Amygdala (tissue), 56 donors: ENCODE measurements at regions not wholly inside any gene's neighbourhood (a gene's known extent, or its start where the extent isn't known, plus 50 kb on each side); places are given as distances from the start of the nearest gene placed in this dataset.
"Not testable (repeated sequence)": the region's sequence is repeated elsewhere in the genome, so short reads cannot be mapped to it uniquely, and the experiment has no call there.

Experiments
- DNase-seq, 56 donors: peaks; one replicate each; lab custom pipeline; 2025; lab: John Stamatoyannopoulos, UW

DNA sequence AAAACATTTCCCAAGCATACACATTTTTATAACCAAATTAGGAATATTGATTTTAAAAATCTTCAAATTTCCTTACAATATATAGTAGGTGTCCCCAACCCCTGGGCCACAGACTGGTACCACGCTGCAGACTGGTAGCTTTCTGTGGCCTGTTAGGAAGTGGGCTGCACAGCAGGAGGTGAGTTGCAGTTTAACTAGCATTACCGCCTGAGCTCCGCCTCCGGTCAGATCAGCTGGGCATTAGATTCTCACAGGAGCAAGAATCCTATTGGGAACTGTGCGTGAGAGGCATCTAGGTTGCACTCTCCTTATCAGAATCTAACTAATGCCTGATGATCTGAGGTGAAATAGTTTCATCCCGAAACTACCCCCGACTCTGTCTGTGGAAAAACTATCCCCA lies 62.1 kb downstream of the ZWINT start:
- no peak for DNase-seq

DNA sequence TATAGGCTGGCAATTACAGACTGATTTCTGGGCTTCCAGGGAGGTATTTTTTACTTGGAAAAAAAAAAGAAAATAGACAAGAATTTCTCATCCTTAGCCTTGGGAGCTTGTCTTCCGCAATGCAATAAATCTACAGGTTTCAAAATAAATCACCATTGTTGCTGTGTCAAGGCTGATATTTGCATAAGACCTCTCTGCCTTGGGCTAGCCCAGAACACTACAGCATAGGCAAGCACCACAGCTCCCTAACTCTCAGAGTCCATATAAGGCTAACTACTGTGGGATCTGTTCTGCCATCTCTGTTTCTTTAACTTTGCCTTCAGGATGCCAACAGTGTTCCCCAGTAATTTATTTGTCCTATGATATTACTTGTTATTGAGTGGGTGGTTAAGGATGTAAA lies 64.4 kb downstream of the ZWINT start:
- DNase-seq: no peak

DNA sequence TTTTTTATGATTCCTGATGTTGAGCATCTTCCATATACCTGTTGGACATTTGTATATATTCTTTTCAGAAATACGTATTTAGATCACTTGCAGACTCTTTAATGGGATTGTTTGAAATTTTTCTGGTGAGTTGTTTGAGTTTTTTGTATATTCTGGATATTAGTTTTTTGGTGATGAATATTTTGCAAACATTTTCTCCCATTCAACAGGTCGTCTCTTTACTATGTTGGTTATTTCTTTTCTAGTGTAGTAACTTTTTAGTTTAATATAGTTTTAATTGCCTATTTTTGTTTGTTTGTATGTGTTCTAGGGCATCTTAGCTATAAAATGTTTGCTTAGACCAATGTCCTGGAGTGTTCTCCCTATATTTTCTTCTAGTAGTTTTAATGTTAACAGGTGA lies 72.7 kb downstream of the ZWINT start:
- DNase-seq: no peak

DNA sequence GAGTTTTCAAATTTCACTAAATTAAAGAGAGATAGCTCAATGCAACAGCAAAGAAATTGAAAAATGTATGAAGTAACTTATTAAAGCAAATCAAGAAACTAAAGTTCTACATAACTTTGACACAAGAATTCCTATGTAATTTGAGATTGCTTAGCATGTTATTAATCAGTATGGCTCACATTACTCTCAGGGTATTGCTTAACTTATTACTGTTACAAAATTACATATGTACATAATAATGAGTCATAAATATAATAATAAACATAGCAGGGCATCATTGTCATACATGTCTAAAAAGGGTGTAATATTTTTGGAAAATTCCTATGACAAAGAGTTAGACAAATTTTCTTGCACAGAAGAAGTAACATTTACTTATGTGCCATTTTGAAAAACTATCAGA lies 75.0 kb downstream of the ZWINT start:
- DNase-seq: no peak

DNA sequence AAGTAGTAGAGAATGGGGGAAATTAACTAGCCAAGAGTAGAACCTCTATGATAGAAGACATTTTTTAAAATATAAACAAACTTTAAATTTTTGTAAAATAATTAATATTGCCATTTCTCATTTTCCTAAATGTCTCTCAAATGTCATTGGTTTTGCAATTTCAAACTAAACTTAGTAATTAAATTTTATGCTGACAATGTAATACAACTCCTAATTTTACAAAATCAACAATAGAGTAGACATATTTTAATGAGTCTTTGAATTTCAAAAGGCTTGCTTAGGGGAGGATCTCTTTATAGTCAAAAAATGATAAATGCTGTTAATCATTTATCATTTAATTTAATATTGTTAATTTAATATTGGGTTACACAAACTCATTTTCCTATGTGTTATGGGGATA lies 81.8 kb downstream of the ZWINT start:
- no peak for DNase-seq

DNA sequence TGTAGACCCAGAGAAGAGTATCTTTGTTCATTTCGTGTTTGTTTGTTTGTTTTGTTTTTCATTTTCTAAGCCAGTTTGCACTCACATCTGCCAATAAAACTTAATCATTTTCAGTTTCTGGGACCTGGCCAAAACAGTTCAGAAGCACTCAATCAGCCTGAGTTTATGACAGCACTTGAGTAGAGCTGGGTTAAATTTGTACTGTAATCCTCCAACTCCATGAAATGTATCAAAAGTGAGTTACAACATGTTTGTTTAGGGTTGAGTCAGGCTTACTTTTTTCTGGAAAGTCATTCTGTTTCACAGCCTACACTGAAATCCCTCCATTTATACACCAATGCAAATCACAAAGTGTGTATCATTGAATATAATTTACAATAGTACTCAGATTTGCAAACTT lies 91.9 kb downstream of the ZWINT start:
- no peak for DNase-seq

DNA sequence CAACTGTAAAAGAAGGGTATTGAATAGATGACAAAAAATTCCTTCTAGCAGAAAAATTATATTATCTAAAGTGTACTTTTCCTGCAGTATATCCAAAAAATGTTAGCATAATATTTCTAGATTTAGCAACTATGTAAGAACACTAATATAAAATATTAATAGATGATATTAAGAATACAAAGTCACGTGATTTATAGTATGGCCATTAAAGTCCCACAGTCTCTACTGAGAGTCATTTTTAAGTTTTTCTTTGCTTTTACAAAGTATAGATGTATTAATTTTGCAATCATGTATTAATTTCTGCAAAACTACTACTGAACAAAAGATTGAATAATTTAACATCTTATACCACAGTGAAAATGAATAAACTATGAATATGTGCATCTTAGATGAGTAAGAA lies 94.9 kb downstream of the ZWINT start:
- no peak for DNase-seq

DNA sequence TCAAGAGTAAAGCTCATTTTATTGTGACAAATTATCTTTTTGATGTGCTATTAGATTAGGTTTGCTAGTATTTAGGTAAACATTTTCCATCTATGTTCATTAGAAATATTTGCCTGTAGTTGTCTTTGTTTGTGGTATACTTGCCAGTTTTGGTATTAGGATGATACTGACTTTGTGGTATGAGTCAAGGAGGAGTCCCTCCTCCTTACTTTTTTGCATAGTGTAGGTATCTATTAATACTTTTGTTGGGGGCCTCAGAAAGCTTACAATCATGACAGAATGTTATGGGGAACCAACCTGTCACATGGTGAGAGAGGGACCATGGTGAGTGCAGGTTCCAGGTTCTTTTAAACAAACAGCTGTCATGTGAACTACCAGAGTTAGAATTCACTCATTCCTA lies 102.1 kb downstream of the ZWINT start:
- DNase-seq: no peak

DNA sequence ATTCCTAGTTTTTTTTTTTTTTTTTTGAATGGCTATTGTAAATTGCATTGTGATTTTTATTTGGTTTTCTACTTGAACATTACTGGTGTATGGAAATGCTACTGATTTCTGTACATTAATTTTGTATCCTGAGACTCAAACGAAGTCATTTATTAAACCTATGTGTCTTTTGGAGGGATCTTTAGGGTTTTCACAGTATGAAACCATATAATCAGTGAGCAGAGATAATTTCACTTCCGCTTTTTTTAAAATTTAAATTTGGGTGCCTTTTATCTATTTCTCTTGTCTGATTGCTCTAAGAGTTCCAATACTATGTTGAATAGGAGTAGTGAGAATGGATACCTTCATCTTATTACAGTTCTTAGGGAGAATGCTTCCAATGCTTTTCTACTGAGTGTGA lies 102.7 kb downstream of the ZWINT start:
- no peak for DNase-seq

DNA sequence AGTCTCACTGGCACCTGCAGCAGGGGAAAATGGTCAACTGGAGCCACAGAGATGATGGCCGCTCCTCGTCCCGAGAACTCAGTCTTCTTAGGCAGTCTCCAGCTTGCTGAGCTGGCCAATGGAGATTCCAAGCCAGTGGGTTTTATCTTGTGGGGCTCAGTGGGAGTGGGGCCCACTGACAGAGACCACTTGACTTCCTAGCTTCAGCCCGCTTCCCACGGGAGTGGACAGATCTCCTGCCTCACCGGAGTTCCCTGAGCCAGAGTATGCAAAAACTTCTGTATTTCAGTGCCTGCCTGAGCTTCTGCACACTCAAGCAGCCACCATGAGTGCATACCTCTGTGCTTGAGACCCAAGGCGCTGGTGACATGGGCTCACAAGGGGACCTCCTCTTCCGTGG lies 105.8 kb downstream of the ZWINT start:
- no peak for DNase-seq

DNA sequence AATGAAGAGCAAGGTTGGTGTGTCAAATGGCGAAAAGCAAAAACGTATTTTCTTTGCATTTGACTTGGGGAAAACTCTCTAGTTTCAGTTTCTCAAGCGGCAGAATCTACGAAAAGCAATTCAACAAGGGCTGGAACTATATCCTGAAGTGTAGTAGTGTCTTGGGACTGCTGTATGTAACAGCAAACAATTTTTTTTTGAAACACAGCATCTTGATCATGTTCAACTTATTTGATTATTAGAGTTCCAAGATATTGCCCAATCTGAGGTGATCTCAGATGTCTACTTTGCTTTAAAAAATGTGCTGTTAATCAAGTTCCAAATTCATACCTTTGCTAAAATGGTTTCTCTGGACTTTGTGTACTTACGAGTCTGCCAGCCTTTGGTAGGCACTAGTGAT lies 120.6 kb downstream of the ZWINT start:
- no peak for DNase-seq

DNA sequence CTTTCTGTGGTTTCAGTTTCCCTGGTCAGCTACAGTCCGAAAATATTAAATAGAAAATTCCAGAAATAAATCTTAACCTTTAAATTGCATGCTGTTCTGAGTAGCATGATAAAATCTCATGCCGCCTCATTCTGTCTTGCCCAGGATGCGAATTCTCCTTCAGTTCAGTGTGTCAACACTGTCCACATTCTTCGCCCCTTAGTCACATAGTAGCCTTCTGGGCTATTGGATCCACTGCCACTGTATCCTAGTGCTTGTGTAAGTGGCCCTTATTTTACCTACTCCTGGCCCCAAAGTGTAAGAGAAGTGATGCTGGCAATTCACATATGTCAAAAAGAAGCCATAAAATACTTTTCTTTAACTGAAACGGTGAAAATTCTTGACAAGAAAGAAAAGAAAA lies 129.6 kb downstream of the ZWINT start:
- DNase-seq: no peak

DNA sequence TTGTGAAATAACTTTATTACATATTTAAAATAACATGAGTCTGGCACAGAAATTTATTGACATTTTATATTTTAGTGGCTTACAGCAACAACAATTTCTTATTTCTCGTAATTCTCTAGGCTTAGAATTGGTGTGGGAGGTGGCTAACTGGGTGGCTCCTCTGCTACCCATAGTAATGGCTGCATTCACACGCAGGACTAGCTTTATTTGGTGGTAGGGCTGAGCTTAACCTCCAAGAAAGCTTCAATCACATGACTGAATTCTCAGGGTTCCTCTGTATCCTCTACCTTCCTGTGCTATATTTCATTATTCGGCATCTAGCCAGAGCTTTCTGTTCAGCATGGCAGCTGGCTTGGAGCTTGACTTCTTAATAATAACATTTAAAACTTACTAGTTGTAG lies 138.8 kb downstream of the ZWINT start:
- no peak for DNase-seq

DNA sequence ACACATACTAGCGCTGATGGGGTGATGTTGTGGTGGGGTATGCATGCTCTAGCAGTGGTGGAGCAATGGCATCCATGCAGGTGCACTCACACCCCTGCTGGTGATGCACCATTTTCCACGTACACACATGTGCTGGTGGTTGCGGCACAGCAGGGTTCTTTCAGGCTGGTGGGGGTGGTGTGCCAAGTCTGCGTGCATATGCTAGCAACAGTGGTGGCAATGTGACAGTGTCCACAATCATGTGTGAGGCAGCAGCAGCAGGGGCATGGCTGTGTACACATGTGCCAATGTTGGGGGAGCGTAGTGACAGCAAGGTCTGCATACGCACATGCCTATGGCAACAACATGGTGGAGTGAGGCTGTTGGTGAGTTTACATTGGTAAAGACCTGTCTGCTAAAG lies 148.1 kb downstream of the ZWINT start:
- DNase-seq: no peak

DNA sequence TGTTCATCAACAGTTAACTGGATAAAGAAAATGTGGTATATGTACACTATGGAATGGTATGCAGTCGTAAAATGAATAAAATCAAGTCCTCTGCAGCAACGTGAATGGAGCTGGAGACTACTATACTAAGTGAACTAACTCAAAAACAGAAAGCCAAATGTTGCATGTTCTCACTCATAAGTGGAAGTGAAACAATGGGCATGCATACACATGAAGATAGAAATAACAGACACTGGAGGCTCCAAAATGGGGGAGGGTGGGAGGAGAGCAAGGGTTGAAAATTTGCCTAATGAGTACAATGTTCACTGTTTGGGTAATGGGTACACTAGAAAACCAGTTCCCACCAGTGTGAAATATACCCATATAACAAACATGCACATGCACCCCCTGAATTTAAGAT lies 179.5 kb downstream of the ZWINT start:
- DNase-seq: no peak

DNA sequence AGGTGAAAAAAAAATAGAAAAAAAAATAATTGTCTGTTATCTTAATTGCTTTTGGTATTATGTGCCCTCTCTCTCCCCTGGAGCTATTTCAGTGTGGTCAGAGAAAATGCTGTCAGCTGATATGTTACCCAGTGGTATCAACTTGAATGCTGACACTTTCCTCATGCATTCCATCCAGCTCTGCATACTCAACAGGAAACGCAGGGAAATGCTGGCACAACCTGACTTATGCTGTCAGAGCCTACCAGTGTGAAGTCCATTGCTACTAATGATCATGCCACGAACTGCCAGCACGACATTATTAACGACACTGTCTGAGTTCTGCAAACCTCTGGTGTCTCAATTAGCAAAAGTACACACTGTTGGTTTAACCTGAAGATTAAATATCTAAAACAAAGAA lies 182.8 kb downstream of the ZWINT start:
- no peak for DNase-seq

DNA sequence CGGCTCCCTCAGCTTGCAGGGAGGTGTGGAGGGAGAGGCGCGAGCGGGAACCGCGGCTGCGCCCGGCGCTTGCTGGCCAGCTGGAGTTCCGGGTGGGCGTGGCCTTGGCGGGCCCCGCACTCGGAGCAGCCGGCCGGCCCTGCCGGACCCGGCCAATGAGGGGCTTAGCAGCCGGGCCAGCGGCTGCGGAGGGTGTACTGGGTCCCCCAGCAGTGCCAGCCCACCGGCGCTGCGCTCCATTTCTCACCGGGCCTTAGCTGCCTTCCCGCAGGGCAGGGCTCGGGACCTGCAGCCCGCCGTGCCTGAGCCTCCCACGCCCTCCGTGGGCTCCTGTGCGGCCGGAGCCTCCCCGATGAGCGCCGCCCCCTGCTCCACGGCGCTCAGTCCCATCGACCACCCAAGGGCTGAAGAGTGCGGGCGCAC lies 206.0 kb downstream of the ZWINT start:
- not testable (repeated sequence) for DNase-seq

DNA sequence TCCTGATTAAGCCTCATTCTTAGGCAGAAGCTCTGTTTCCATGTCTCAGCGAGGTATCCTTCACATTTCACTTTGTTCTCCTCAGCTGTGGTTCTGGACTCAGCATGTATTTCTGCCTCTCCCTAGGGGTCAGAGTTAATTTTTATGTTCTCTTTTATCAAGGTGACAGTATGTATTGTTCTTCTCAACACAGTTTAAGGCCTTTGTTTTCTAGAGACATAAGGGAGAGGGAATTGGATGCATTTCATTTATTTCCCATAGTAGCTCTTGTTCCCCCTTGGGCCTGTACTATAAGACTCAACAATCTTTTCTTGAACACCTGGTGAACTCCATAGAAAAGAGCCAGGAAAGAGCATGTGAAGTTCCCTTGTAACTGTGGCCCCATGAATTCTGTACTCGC lies 214.3 kb downstream of the ZWINT start:
- DNase-seq: no peak

DNA sequence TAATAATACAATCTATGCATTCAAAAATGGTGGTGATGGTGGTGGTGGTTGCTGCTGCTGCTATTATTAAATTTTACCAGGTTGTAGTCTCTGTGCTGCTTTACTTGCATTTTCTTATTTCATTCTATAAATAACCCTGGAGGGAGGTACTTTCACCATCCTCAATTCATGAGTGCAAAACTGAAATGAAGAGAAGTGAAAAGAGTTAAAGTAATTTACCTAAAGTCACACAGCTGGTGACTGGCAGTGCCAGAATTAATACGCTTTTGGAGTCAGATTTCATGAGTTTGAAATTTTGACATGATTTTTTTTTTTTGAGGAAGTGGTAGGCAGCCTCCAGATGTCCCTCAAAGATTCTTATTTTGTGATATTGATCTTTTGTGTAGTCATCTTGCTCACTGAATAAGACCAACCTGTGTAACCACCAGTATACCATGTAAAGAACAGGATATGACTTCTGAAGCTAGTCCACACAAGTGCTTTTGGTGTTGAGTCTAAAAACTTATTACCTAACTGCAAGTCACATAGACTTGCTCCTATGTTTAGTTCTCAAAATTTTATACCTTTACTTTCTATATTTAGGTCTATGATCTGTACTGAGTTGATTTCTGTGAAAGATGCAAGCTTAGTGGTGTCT lies 218.8 kb downstream of the ZWINT start:
- no peak for DNase-seq

DNA sequence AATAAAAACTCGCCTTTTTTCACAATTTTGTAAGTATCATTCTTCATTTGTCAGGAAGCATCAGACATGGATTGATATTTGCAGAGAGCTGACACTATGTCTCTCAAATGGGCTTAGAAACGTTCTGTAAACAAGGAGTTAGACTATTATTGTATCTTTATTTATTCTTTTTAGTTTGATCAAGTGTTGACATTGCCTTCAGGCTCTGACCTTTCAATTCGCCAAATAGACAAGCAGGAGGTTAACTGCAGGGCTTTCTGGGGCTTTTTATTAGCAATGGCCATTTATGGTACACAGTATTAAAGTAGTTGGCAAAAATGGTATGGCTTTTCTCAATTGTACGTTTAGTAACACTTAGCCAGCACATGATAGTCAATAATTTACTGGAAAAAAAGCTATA lies 221.7 kb downstream of the ZWINT start:
- no peak for DNase-seq

DNA sequence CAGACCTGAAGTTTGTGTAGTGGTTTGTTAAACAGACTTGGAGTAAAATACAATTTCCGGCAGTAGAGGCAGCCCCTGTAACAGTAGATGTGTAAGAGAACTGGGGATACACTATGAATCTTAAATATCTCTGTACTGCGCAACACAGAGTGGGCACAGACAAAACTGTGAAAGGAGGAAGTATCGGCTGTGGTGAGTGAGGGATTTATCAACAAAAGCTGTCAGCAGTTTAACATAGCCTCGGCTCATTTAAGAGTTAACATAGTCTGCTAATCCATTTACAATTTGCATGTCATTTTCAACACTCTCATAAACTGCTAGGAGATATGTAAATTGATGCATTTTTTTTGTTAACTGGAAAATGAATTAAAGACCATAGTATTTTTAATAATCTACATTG lies 225.2 kb downstream of the ZWINT start:
- DNase-seq: no peak

DNA sequence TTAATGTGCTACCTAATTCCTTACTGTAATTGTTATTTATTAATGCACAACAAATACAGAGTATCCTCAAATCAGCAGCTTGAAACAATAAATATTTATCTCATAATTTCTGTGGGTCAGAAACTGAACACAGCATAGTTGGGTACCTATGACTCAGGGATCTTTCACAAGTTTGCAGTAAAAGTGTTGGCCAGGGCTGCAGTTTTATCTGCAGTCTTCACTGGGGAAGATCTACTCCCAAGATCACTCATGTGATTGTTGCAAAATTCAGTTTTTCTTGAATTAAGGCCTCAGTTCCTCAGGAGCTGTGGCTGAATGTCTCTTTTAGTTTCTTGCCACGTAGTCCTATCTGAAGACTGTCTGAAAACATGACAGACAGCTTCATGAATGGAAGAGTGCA lies 237.8 kb downstream of the ZWINT start:
- DNase-seq: no peak

DNA sequence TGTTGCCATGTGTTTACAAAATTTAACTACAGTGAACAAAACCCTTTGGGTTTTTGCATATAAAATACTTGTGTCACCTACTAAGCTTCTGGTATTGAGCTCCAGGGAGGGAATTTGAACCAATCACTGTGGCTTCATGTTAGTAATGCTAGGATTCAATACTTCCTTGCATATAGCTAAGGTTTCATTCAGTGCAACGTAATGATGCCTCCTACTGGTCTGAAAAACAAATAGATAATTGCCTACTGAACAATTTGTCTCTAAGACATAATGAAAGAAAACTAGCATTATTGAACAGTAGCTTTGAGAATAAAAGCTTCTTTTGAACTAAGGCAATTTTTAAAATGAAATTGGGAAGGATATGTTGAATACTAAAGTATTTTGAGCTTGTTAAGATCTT lies 244.4 kb downstream of the ZWINT start:
- DNase-seq: no peak
